Mesenchymal stem cell (in vitro differentiated cells and primary cell): ENCODE measurements at regions not wholly inside any gene's neighbourhood (a gene's known extent, or its start where the extent isn't known, plus 50 kb on each side); places are given as distances from the start of the nearest gene placed in this dataset.

ENCODE experiments used
- DNase-seq: peaks from one replicate; pipeline ENCODE4 v3.0.0-alpha.2; 2013
- H2AFZ ChIP-seq: one replicate; pipeline ENCODE4 v1.6.1; 2013; ENCODE audit warnings: low read depth, mild to moderate bottlenecking, control low read depth, inconsistent platforms, low read length, moderate library complexity
- H2AK5ac ChIP-seq: 2 replicates; pipeline ENCODE4 v1.6.1; 2013; ENCODE audit warnings: low read length, moderate library complexity, mild to moderate bottlenecking, inconsistent platforms; ENCODE audit not compliant: severe bottlenecking
- H2BK120ac ChIP-seq: one replicate; pipeline ENCODE4 v1.6.1; 2013; ENCODE audit warnings: low read depth, mild to moderate bottlenecking, inconsistent platforms, low read length, moderate library complexity
- H2BK12ac ChIP-seq, 2 experiments: one replicate each; pipeline ENCODE4 v1.6.1; 2013; ENCODE audit warnings: inconsistent platforms in 2 of 2, low read length in 2 of 2, mild to moderate bottlenecking in 2 of 2, moderate library complexity in 2 of 2, control low read depth in 1 of 2
- H2BK15ac ChIP-seq: one replicate; pipeline ENCODE4 v1.6.1; 2013; ENCODE audit warnings: mild to moderate bottlenecking, low read depth, inconsistent platforms; ENCODE audit not compliant: poor library complexity, severe bottlenecking
- H2BK5ac ChIP-seq: 2 replicates; pipeline ENCODE4 v1.6.1; 2013; ENCODE audit warnings: low read depth, mild to moderate bottlenecking, low read length, control low read depth, inconsistent platforms; ENCODE audit not compliant: poor library complexity, severe bottlenecking
- H3K14ac ChIP-seq, 2 experiments: one replicate each; pipeline ENCODE4 v1.6.1; 2013; ENCODE audit warnings: inconsistent platforms in 2 of 2, low read length in 2 of 2, control low read depth in 1 of 2, mild to moderate bottlenecking in 1 of 2, moderate library complexity in 1 of 2
- H3K18ac ChIP-seq, 2 experiments: one replicate each; pipeline ENCODE4 v1.6.1; 2013; ENCODE audit warnings: inconsistent platforms in 2 of 2, low read length in 2 of 2, control low read depth in 1 of 2, low read depth in 1 of 2, mild to moderate bottlenecking in 1 of 2
- H3K23ac ChIP-seq, 2 experiments: one replicate each; pipeline ENCODE4 v1.6.1; 2013; ENCODE audit warnings: inconsistent platforms in 2 of 2, low read length in 2 of 2, mild to moderate bottlenecking in 2 of 2, moderate library complexity in 2 of 2, control low read depth in 1 of 2
- H3K27ac ChIP-seq: 2 replicates; pipeline ENCODE4 v1.5.1; 2013; ENCODE audit warnings: mild to moderate bottlenecking, moderate library complexity, low read length, control low read depth, inconsistent platforms; ENCODE audit not compliant: poor library complexity, severe bottlenecking
- H3K27me3 ChIP-seq, 2 experiments: 2 replicates each; pipeline versions ENCODE4 v1.6.1 to v1.7.0; 2013; ENCODE audit warnings: low read length in 2 of 2, mild to moderate bottlenecking in 2 of 2, moderate library complexity in 2 of 2, control low read depth in 1 of 2, inconsistent platforms in 1 of 2; ENCODE audit not compliant: control insufficient read depth in 1 of 2, insufficient read depth in 1 of 2
- H3K36me3 ChIP-seq, 2 experiments: 2 replicates each; pipeline versions ENCODE4 v1.6.1 to v1.7.0; 2013; ENCODE audit warnings: low read length in 2 of 2, control low read depth in 1 of 2, inconsistent platforms in 1 of 2, low read depth in 1 of 2, mild to moderate bottlenecking in 1 of 2; ENCODE audit not compliant: insufficient read depth in 2 of 2, control insufficient read depth in 1 of 2
- H3K4ac ChIP-seq, 2 experiments: one replicate each; pipeline ENCODE4 v1.6.1; 2013; ENCODE audit warnings: inconsistent platforms in 2 of 2, low read length in 2 of 2, mild to moderate bottlenecking in 2 of 2, moderate library complexity in 2 of 2, control low read depth in 1 of 2, low read depth in 1 of 2
- H3K4me1 ChIP-seq: 2 replicates; pipeline ENCODE4 v1.6.1; 2013; ENCODE audit warnings: low read depth, low read length, control low read depth; ENCODE audit not compliant: control insufficient read depth, insufficient read depth
- H3K4me2 ChIP-seq: 2 replicates; pipeline ENCODE4 v1.6.1; 2013; ENCODE audit warnings: low read length, mild to moderate bottlenecking, inconsistent platforms; ENCODE audit not compliant: poor library complexity, severe bottlenecking
- H3K4me3 ChIP-seq, 2 experiments: 2 replicates each; pipeline versions ENCODE4 v1.5.1 to v1.7.0; 2013; ENCODE audit warnings: low read length in 2 of 2, mild to moderate bottlenecking in 2 of 2, control low read depth in 1 of 2, low read depth in 1 of 2; ENCODE audit not compliant: insufficient read depth in 1 of 2
- H3K79me1 ChIP-seq: replicated peaks from 2 replicates; pipeline ENCODE4 v1.6.1; 2013; ENCODE audit warnings: mild to moderate bottlenecking, control low read depth, low read length, inconsistent platforms; ENCODE audit not compliant: poor library complexity, severe bottlenecking
- H3K9ac ChIP-seq: 2 replicates; pipeline ENCODE4 v1.7.0; 2013; ENCODE audit warnings: mild to moderate bottlenecking, low read length, moderate library complexity
- H3K9me3 ChIP-seq: 2 replicates; pipeline ENCODE4 v1.7.0; 2013; ENCODE audit warnings: mild to moderate bottlenecking, low read length; ENCODE audit not compliant: control insufficient read depth
- H4K8ac ChIP-seq: one replicate; pipeline ENCODE4 v1.6.1; 2013; ENCODE audit warnings: inconsistent platforms, mild to moderate bottlenecking, low read length, moderate library complexity
- H4K91ac ChIP-seq: one replicate; pipeline ENCODE4 v1.6.1; 2013; ENCODE audit warnings: mild to moderate bottlenecking, low read length, inconsistent platforms
- WGBS: methylation state at CpG from one replicate; pipeline ENCODE4 v1.1.7; 2013; ENCODE audit warnings: mixed read lengths; 5-methylcytosine and 5-hydroxymethylcytosine counted together

DNA sequence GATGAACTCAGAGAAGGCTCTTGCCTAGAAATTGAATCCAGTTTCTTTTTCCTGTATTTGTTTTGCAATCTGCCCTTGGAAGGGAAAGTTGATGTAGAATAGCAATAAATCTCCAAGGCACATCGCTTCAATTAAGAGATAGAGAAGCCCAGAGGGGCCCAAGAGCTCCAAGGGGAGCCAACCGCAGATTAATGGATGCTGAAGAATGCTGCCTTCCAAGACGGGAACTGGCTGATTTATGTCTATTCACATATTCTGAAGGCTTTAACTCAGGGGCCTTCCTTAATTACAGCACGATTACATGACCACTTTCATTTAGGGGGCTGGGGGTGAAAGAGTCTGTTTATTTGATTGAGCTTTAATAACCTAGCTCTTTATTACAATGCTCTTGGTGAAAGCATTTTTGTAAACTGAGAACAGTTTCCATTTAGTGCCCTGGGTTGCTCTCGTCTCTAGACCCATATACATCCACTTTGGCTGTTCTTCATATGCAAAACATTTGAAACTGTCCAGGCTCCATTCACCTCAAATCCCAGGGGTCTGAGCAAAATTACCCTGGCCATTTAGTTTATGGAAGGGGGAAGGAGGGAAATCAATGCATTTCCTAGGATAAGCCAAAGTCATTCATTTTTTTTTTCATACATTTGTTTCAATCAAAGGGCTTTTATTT lies 87.4 kb upstream of the CLDN14 start:
- no peak overlapping the region for H2BK12ac ChIP-seq
- no peak overlapping the region for H3K14ac ChIP-seq
- 66% methylated on average over 3 of the region's 5 CpGs for WGBS
- no peak overlapping the region for H2BK15ac ChIP-seq
- peaks cover 55 to 91% of the 10 kb centered on the region in 2 experiments for H3K27me3 ChIP-seq
- no peak for DNase-seq
- H2BK5ac ChIP-seq = no peak overlapping the region
- H3K36me3 ChIP-seq = no peaks in the 10 kb centered on the region
- no peak overlapping the region for H3K4me3 ChIP-seq
- H3K4ac ChIP-seq = no peak overlapping the region
- H3K23ac ChIP-seq = no peak overlapping the region
- H2AFZ ChIP-seq = no peak overlapping the region
- peaks cover 7% of the 10 kb centered on the region for H3K9me3 ChIP-seq
- no peak overlapping the region for H3K4me2 ChIP-seq
- H3K9ac ChIP-seq = no peak overlapping the region
- H2BK120ac ChIP-seq = no peak overlapping the region
- H2AK5ac ChIP-seq = no peak overlapping the region
- H4K8ac ChIP-seq = no peak overlapping the region
- no peaks in the 10 kb centered on the region for H3K4me1 ChIP-seq
- no peak overlapping the region for H3K27ac ChIP-seq
- no peaks in the 10 kb centered on the region for H3K79me1 ChIP-seq
- H3K18ac ChIP-seq = no peak overlapping the region
- H4K91ac ChIP-seq = no peak overlapping the region

- no peaks in the 10 kb centered on the region for H3K79me1 ChIP-seq
- no peak overlapping the region for H3K4me3 ChIP-seq
- no peaks in the 10 kb centered on the region for H3K4me1 ChIP-seq
- H3K4me2 ChIP-seq = no peak overlapping the region
- no peak overlapping the region for H2BK12ac ChIP-seq
- no peak overlapping the region for H3K9ac ChIP-seq
- H4K8ac ChIP-seq = no peak overlapping the region
- H2BK5ac ChIP-seq = no peak overlapping the region
- WGBS = 98% methylated on average over 6 of the region's 6 CpGs
- DNase-seq = no peak
- H3K27ac ChIP-seq = no peak overlapping the region
- peaks cover 45 to 76% of the 10 kb centered on the region in 2 experiments for H3K27me3 ChIP-seq
- H3K36me3 ChIP-seq = no peaks in the 10 kb centered on the region
- no peak overlapping the region for H2AFZ ChIP-seq
- H2BK15ac ChIP-seq = no peak overlapping the region
- H2BK120ac ChIP-seq = no peak overlapping the region
- peaks cover 6% of the 10 kb centered on the region for H3K9me3 ChIP-seq
- no peak overlapping the region for H3K14ac ChIP-seq
- no peak overlapping the region for H2AK5ac ChIP-seq
- no peak overlapping the region for H3K18ac ChIP-seq
- H3K4ac ChIP-seq = no peak overlapping the region
- H3K23ac ChIP-seq = no peak overlapping the region
- H4K91ac ChIP-seq = no peak overlapping the region
These were observed 89.6 kb upstream of the CLDN14 start for GRCh38 chr21:36569511-36569910.

GRCh38 chr21:36571556-36571955 lies 91.6 kb upstream of the CLDN14 start:
- H2BK15ac ChIP-seq = no peak overlapping the region

GRCh38 chr21:36572039-36572438 lies 92.1 kb upstream of the CLDN14 start:
- Histone ChIP-seq H3K27me3 (peaks cover 26 to 70% of the 10 kb centered on the region in 2 experiments), H3K9me3 (no peaks in the 10 kb centered on the region), H3K4me1 (no peaks in the 10 kb centered on the region), H2BK15ac (no peak overlapping the region), H2BK12ac (no peak overlapping the region), H4K91ac (no peak overlapping the region), H3K79me1 (no peaks in the 10 kb centered on the region), H2AFZ (no peak overlapping the region), H3K9ac (no peak overlapping the region), H3K14ac (no peak overlapping the region), H3K36me3 (no peaks in the 10 kb centered on the region), H4K8ac (no peak overlapping the region), H3K27ac (no peak overlapping the region), H2BK120ac (no peak overlapping the region), H2BK5ac (no peak overlapping the region), H2AK5ac (no peak overlapping the region), H3K4me3 (no peak overlapping the region), H3K23ac (no peak overlapping the region), H3K4me2 (no peak overlapping the region), H3K4ac (no peak overlapping the region), H3K18ac (no peak overlapping the region)
- DNase-seq = no peak
- WGBS = 85% methylated on average over 7 of the region's 7 CpGs

More at GRCh38 chr21:36571556-36571955, 91.6 kb upstream of the CLDN14 start:
- no peak overlapping the region for H2BK12ac ChIP-seq
- no peak overlapping the region for H3K4me3 ChIP-seq
- H3K4me1 ChIP-seq = no peaks in the 10 kb centered on the region
- H2BK120ac ChIP-seq = no peak overlapping the region
- no peak overlapping the region for H3K14ac ChIP-seq
- H2BK5ac ChIP-seq = no peak overlapping the region
- H3K36me3 ChIP-seq = no peaks in the 10 kb centered on the region
- H3K23ac ChIP-seq = no peak overlapping the region
- no peak overlapping the region for H2AK5ac ChIP-seq
- DNase-seq = no peak
- H2AFZ ChIP-seq = no peak overlapping the region
- no peak overlapping the region for H3K4me2 ChIP-seq
- H4K91ac ChIP-seq = no peak overlapping the region
- H3K27ac ChIP-seq = no peak overlapping the region
- no peak overlapping the region for H4K8ac ChIP-seq
- H3K9me3 ChIP-seq = no peaks in the 10 kb centered on the region
- WGBS = 88% methylated on average over 8 of the region's 10 CpGs
- no peak overlapping the region for H3K4ac ChIP-seq
- H3K18ac ChIP-seq = no peak overlapping the region
- H3K27me3 ChIP-seq = peaks cover 30 to 75% of the 10 kb centered on the region in 2 experiments
- H3K9ac ChIP-seq = no peak overlapping the region
- no peaks in the 10 kb centered on the region for H3K79me1 ChIP-seq
